NCI-H82 treated with DMSO at 0.1 percent for 48 hours (cell line): ENCODE measurements at regions not wholly inside any gene's neighbourhood (a gene's known extent, or its start where the extent isn't known, plus 50 kb on each side); places are given as distances from the start of the nearest gene placed in this dataset.

ENCODE experiments used
- DNase-seq: peaks from one replicate; lab custom pipeline; 2025; ENCODE audit not compliant: unreplicated experiment; lab: John Stamatoyannopoulos, UW

GRCh38 chr12:104858611-104859543 is 99.2 kb downstream of the SLC41A2 start:
- no peak for DNase-seq

- DNase-seq, result no peak
These were observed 101.6 kb downstream of the SLC41A2 start for GRCh38 chr12:104856531-104856930.

GRCh38 chr12:104855599-104855998 is 102.5 kb downstream of the SLC41A2 start:
- DNase-seq, result no peak

DNA sequence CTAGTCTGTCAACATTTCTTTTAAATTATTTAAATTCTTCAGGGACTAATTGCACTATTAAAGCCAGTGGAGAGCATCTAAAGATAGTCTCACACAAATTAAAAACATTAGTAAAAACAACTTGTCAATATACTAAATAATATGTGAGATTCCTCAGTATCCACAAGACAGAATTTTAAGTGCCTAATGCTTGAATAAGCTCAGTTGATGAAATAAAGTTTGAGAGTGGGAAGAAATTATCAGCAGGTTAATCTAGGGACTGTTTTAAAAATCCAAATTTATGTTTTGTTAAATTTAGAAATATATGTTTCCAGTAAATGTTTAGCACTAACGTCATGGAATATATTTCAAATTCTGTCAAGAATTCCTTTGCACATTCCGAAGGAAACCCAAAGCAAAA is 105.2 kb downstream of the SLC41A2 start:
- DNase-seq, result no peak

GRCh38 chr12:104852102-104852501 is 106.0 kb downstream of the SLC41A2 start:
- DNase-seq, result no peak

GRCh38 chr12:104850781-104851180 is 107.3 kb downstream of the SLC41A2 start:
- DNase-seq, result no peak

DNA sequence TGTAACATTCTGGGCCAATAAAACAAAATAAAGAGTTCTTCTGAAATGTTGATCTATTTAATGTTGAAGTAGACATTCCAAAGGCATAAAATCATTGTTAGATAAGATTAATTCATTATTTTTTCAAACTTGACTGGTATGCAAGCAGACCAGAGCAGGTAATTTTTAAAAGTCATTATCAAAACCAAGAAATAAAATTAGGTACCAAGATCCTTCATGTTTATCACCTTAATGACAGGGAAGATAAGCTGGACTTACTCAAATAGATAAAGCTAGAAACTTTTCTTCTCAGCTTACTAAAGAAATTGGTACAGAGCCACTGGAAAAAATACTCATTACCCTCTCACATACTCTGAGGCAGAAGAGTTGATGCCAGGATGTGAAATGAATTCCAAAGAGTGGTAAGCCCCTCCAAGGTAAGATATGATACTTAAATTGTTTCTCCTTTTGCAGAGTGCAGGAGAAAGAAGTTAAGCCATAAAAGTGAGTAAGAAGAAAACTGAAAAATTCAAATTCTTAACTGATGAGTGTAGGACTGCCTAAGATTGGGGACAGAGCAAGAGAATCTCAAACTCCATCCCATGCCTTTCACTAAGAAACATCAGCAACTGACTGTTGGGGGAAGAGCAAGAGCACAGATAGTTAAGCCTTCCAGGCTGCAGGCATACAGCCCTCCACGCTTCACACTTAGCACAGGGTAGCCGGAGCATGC is 111.9 kb downstream of the SLC41A2 start:
- DNase-seq, result no peak

GRCh38 chr12:104844123-104844522 is 114.0 kb downstream of the SLC41A2 start:
- DNase-seq, result no peak

- DNase-seq, result no peak
These were observed 117.8 kb downstream of the SLC41A2 start for GRCh38 chr12:104840262-104840661.

GRCh38 chr12:104835317-104835716 is 122.8 kb downstream of the SLC41A2 start:
- no peak for DNase-seq

DNA sequence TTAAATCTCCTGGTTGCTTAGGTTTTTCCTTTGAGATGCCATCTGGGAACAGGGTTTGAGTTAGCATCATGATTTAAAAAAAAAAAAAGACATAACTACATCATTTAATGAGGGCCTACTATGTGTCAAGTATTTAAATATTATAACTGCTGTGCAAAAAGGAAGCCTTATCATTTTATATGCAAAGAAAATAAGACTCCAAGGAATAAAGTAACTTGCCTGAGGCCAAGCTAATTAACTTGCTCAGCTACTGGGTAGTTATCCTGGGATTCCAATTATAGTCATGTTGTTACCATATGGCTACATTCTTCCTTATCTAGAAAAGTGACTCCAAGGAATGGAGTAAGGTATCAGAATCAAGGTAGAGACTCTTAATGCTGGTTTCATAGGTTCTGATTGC is 123.5 kb downstream of the SLC41A2 start:
- DNase-seq, result no peak

DNA sequence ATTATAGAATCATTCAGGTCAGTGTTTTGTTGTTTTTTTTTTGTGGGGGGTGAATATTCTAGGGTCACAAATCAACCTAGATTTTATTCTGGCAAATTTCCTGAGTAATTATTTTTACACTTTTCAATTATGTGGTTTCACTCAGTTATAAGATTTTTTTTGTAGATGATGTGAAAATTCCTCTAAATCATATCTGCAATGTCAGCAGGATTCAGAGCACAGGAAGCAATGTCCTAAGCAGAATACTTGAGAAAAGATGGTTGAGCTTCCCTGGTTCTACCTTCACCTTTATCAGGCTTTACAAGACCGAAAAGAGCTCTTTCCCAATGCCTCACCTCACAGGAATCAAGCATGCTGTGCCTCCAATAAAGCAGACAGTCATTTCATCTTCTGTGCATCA is 124.3 kb downstream of the SLC41A2 start:
- no peak for DNase-seq

DNA sequence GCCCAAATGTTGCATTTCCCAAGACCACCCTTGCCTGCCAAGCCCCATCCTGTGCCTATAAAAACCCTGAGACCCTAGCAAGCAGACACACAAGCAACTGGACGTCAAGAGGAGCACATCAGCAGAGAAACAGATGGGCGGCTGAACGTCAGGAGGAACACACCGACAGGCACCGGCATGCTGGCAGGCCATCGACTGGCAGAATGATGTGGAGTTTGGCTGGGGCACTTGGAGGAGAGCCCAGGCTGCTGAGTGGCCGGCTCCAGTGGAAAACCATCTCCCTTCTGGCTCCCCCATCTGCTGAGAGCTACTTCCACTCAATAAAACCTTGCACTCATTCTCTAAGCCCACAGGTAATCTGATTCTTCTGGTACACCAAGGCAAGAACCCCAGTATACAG is 130.1 kb downstream of the SLC41A2 start:
- no peak for DNase-seq

DNA sequence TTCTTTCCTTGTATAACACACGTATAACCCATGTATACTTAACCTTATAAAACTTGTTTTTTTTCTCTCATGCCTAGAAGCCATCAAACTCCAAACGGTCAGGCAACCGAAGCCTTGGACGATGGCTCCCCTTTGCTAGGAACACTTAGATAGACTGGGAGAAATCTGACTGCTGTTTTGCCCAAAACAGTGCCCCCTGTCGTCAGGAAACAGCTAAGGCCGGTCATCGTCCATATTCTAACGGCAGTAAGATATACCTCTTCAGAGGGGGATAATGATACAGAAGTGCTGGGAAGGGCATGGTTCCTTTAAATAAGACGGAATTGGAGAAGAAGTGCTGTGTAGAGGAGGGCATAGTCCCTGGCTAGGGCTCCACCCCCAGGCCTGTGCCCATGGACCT is 130.5 kb downstream of the SLC41A2 start:
- DNase-seq, result no peak

- no peak for DNase-seq
These were observed 132.7 kb downstream of the SLC41A2 start for GRCh38 chr12:104825408-104825807.

DNA sequence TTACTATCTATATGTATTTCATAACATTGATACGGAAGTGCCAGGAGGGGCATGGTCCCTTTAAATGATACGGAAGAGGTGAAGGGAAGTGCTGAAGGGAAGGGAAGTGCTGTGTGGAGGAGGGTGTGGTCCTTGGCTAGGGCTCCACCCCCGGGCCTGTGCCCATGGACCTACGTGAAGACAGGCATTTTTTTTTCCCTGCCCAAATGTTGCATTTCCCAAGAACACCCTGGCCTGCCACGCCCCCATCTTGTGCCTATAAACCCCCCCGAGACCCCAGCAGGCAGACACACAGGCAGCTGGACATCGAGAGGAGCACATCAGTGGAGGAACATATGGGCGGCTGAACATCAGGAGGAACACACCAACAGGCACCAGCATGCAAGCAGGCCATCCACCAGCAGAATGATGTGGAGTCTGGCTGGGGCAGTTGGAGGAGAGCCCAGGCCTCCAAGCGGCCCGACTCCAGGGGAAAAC is 134.1 kb downstream of the SLC41A2 start:
- no peak for DNase-seq

DNA sequence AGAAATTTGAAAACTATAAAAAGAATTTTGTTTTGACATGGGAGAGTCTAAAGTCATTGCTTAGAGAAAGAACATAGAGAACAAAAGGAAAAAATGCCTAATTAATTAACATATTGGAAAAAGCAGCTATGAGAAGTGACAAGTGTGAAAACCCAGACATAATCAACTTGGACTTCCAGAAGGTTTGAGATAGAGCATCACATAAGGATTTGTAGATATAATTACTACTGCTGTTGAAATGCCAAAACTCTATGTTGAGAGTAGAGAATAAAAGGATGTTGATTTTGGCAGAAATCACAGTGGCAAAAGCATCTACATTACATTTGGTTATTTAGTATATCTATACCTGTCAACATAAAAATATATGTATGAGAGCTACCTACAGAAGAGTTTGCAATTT is 135.1 kb downstream of the SLC41A2 start:
- no peak for DNase-seq

- no peak for DNase-seq
These were observed 141.1 kb downstream of the SLC41A2 start for GRCh38 chr12:104816845-104817503.

DNA sequence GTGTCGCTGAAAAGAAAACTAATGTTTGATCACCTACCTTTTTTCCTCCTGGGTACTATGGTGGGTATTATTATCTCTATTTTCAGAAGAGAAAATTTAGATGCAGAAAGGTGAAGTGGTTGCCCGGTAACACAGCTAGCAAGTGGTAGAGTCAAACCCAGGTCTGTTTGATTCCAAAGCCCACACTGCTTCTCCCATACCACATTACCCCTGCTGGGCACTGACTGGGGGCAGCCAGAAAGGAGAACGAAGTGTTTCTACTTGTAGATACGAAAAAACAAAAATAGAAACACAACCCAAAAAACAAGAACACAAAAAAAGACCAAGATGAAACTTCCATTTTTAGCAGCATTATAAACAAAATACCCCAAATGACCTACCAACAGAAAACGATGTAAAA is 142.2 kb downstream of the SLC41A2 start:
- no peak for DNase-seq

- no peak for DNase-seq
These were observed 143.1 kb downstream of the SLC41A2 start for GRCh38 chr12:104814944-104815343.
